HL-60 (cell line): ENCODE measurements at regions not wholly inside any gene's neighbourhood (a gene's known extent, or its start where the extent isn't known, plus 50 kb on each side); places are given as distances from the start of the nearest gene placed in this dataset.

ENCODE experiments used
- POLR2AphosphoS5 ChIP-seq: IDR thresholded peaks from 2 replicates; pipeline ENCODE4 v1.6.1; 2012; ENCODE audit warnings: low read depth
- SPI1 ChIP-seq: IDR thresholded peaks from 2 replicates; pipeline ENCODE4 v1.6.1; 2012; ENCODE audit warnings: low read depth, mild to moderate bottlenecking, borderline replicate concordance
- TF ChIP-seq, protein P1 (sequence below): IDR thresholded peaks from one replicate; pipeline ENCODE4 v1.5.1; 2011; ENCODE audit warnings: low read length, control low read depth, inconsistent platforms; ENCODE audit not compliant: insufficient read depth
- TF ChIP-seq, protein P2 (sequence below): IDR thresholded peaks from 2 replicates; pipeline ENCODE4 v1.6.1; 2012; ENCODE audit warnings: low read depth; ENCODE audit not compliant: insufficient replicate concordance

DNA sequence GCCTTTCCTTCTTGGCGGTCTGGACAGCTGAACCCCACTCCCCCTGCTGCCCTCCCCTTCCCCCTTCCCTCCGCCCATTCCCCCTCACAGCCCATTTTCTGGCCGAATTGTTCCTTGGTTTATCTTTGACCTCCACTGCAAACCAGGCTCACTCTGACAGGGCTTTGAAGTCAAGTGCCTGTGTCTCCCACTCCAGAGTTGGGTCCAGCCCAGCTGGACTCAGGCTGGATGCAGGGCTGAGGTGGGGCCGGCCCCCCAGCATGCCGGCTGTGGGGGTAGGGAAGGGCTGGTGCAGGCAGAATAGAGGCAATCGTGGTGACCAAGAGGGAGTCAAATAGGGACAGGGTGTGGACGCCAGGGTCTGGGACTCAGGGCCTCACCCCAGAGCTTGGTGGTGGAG, 57.0 kb upstream of the MRPS22 start:
- TF ChIP-seq POLR2AphosphoS5 (no peak), SPI1 (no peak)
- TF ChIP-seq, protein P1, sequence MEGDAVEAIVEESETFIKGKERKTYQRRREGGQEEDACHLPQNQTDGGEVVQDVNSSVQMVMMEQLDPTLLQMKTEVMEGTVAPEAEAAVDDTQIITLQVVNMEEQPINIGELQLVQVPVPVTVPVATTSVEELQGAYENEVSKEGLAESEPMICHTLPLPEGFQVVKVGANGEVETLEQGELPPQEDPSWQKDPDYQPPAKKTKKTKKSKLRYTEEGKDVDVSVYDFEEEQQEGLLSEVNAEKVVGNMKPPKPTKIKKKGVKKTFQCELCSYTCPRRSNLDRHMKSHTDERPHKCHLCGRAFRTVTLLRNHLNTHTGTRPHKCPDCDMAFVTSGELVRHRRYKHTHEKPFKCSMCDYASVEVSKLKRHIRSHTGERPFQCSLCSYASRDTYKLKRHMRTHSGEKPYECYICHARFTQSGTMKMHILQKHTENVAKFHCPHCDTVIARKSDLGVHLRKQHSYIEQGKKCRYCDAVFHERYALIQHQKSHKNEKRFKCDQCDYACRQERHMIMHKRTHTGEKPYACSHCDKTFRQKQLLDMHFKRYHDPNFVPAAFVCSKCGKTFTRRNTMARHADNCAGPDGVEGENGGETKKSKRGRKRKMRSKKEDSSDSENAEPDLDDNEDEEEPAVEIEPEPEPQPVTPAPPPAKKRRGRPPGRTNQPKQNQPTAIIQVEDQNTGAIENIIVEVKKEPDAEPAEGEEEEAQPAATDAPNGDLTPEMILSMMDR, result no peak
- TF ChIP-seq, protein P2, sequence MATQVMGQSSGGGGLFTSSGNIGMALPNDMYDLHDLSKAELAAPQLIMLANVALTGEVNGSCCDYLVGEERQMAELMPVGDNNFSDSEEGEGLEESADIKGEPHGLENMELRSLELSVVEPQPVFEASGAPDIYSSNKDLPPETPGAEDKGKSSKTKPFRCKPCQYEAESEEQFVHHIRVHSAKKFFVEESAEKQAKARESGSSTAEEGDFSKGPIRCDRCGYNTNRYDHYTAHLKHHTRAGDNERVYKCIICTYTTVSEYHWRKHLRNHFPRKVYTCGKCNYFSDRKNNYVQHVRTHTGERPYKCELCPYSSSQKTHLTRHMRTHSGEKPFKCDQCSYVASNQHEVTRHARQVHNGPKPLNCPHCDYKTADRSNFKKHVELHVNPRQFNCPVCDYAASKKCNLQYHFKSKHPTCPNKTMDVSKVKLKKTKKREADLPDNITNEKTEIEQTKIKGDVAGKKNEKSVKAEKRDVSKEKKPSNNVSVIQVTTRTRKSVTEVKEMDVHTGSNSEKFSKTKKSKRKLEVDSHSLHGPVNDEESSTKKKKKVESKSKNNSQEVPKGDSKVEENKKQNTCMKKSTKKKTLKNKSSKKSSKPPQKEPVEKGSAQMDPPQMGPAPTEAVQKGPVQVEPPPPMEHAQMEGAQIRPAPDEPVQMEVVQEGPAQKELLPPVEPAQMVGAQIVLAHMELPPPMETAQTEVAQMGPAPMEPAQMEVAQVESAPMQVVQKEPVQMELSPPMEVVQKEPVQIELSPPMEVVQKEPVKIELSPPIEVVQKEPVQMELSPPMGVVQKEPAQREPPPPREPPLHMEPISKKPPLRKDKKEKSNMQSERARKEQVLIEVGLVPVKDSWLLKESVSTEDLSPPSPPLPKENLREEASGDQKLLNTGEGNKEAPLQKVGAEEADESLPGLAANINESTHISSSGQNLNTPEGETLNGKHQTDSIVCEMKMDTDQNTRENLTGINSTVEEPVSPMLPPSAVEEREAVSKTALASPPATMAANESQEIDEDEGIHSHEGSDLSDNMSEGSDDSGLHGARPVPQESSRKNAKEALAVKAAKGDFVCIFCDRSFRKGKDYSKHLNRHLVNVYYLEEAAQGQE, result no peak
